GM19043 (cell line): ENCODE measurements at regions not wholly inside any gene's neighbourhood (a gene's known extent, or its start where the extent isn't known, plus 50 kb on each side); places are given as distances from the start of the nearest gene placed in this dataset.

Experiments
- ATAC-seq: cut with Tn5 transposase; IDR thresholded peaks from one replicate; pipeline ENCODE4 v1.9.1; 2021; ENCODE audit warnings: low read depth; ENCODE audit not compliant: unreplicated experiment

DNA sequence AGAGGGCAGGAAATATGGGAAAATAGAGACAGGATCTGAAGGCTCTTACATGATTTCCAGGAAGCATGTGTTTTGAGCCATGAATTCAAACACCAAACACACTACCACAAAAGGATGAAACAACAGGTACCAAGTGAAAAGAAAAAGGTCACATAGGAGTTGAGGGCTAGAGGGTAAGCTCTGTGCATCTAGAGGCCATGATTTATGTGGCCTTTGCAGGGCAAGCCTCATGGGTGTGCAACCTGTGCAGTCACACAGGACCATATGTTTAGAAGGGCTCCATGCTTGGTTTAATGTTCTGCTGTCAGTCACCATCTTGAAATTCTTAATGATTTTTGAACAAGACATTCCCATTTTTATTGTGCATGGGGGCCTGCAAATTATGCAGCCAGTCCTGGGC lies 134.5 kb upstream of the CCDC68 start:
- ATAC-seq = no peak

DNA sequence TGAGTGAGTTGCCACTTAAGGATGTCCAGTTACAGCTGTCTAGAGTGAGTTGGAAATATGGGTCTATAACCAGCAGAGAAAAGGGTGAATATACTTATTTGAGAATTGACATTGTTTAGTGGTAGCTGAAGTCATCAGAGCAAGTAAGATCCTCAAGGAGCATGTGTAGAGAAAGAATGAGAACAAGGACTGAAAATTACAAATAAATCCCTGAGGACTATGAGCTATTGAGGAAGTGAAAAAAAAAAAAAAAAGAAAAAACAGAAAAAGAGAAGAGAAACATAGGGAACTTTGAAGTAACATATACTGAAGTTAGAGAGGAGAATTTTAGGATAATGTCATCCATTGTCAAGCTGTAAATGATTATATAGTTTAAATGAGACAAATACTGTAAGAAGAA lies 134.0 kb upstream of the CCDC68 start:
- no peak for ATAC-seq

- ATAC-seq = no peak
These were observed 132.9 kb upstream of the CCDC68 start for GRCh38 chr18:55092166-55092565.

- ATAC-seq = no peak
These were observed 131.4 kb upstream of the CCDC68 start for GRCh38 chr18:55090564-55091188.

- no peak for ATAC-seq
These were observed 130.3 kb upstream of the CCDC68 start for GRCh38 chr18:55089610-55090009.

DNA sequence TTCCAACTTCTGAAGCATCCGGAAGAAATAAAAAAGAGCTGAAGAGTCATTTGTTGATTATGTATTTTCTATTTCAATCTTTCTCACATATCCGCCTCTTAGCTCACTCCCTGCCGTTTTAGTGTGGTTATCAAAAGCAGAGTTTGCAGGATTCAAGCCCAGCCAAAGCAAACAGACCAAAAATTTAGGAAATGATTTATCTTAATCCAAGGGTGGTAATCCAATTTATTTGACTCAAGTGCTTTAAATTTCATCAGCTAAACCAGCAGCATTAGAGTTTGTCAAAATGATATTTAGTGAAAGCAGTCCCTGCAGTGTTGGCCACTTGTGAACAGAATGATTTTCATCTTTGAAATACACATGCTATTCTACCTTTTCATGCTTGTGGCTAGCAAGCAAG lies 129.3 kb upstream of the CCDC68 start:
- ATAC-seq = no peak

GRCh38 chr18:55088000-55088401 lies 128.7 kb upstream of the CCDC68 start:
- no peak for ATAC-seq

DNA sequence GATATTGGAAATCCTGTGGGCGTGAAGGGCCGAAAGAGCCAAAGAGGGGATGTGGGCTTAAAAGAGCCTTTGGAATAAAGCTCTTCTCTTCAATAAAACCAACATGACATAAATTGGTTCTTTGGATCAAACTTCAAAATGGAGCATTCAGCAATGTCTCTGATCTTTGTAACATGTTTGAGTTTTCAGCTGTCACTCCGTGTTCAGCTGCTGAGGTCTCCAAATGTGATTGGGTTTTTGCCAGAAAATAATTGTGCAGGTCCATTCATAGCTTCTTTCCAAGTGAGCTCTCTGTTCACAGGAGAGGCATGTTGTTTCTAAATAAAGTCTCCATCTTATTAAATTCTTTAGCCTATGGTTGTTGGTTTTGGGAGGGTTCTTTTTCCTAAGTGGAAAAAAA lies 127.6 kb upstream of the CCDC68 start:
- ATAC-seq = no peak

GRCh38 chr18:55085557-55086285 lies 126.5 kb upstream of the CCDC68 start:
- ATAC-seq = no peak

DNA sequence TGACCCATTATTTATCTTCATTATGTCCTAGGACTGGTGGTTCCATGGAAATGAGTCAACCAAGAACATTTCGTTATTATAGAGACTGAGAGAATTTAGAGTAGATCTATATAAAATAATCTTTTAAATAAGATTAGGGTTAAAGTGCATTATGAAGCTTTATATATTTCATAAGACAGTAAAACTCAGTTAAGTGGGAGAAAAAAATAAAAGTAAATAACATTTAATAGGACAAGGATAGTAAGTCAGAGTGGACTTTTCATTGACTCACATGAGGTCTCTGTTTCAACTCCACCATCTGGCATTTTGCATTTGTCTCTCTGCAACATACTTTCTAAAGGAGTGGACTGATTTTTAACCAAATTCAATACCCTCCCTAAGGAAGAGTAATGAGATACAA lies 125.3 kb upstream of the CCDC68 start:
- ATAC-seq = no peak

DNA sequence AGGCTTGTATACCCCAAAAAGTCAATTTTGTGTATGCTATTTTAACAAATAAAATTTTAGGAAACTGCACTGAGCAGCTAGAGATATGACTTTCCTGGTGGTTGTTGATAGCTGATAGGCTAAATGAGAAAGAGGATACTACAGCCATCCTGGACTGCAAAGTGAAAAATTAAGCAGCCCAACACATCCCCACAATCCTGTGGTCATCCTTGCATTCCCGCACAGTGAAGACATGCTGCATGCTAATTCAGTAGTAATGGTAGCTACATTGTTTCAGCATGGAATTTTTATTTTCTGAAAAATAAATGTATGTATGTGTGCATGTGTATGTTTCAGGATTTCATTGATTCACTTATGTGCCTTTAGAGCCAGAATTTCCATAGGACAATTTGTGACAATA lies 124.2 kb upstream of the CCDC68 start:
- ATAC-seq = no peak

- no peak for ATAC-seq
These were observed 120.5 kb upstream of the CCDC68 start for GRCh38 chr18:55079481-55080355.

GRCh38 chr18:55079067-55079466 lies 119.8 kb upstream of the CCDC68 start:
- no peak for ATAC-seq

DNA sequence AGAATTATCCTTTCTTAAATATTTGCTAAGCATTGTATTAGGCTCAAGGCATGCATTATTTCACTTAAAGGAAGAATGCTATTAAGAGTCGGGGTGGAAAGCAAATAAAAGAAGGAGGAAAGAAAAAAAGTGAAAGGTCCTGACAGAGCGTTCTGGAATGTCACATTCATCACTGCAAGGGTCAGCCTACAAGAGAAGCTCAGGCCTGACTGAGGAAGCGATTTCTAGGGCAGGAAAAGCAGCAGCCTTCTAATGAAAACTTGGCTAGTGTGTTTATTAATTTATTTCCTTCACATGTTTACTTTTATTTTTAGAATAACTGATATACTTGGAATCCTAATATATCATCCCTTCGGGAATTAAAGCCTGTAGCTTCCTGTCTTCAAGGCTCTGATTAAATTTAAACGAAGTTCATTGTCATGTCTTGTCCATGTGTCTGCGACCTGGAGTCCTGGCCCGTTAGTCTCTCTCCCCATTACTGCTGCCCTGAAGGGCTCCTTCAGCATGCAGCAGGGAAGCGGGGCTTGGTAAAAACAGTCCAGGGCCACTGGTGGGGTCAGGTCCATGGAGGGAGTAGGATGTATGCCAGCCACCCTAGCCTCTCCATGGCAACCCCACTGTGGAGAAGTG lies 119.2 kb upstream of the CCDC68 start:
- no peak for ATAC-seq

GRCh38 chr18:55076643-55077218 lies 117.5 kb upstream of the CCDC68 start:
- no peak for ATAC-seq

DNA sequence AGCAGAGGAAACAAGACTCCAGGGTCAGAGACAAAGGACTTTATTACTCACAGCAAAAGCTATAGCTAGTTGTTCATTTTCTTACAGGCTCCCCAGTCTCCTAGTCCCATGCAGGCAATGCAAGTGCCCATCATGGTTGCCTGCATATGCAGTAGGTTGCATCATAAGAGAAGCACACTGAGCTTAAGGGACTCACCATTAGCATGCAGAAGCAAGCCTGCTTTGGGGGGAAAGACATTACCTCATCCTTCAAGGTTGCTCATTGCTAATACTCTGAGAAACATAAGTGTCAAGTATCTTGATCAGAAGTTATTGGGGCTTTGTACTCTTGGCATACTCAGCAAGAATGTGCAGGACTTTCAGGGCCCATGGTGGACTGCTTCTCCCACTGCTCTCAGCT lies 114.6 kb upstream of the CCDC68 start:
- ATAC-seq = no peak

DNA sequence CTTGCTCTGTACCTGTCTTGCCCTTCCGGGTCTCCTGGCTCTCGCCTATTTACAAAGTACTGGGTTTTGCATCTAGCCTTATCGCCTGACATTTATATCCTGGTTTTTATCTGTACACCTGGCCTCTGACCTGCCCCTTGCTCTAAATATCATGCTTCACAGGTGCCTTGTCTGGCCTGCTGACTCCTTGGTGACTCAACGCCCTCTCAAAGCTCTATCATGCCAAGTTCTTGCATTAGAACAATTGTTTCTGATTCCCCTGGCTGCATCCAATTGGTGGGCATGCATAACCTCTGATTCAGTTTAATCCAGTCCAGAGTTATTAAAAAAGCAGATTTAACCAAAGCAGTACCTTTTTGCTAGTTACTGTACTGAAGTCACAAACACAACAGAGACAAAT lies 113.9 kb upstream of the CCDC68 start:
- ATAC-seq = no peak

DNA sequence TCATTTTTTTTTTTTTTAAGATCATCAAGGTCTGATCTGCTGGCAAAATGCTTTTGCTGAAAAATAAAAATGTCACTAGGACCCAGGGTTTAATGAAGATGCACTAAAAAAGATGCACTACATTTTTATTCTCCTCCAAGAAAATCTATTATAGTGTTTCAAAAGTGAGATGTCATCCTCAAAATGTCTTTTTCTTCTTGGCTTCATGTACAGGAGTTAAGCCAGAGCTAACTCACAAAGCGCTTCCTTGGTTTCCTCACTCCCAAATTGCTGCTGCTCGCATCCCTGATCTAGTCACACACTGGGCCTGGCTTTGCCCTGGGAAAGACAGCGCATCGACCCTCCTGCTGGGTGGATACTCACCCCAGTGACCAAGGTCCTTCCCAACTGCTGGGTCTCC lies 113.4 kb upstream of the CCDC68 start:
- ATAC-seq = no peak

GRCh38 chr18:55072181-55072580 lies 112.9 kb upstream of the CCDC68 start:
- no peak for ATAC-seq

DNA sequence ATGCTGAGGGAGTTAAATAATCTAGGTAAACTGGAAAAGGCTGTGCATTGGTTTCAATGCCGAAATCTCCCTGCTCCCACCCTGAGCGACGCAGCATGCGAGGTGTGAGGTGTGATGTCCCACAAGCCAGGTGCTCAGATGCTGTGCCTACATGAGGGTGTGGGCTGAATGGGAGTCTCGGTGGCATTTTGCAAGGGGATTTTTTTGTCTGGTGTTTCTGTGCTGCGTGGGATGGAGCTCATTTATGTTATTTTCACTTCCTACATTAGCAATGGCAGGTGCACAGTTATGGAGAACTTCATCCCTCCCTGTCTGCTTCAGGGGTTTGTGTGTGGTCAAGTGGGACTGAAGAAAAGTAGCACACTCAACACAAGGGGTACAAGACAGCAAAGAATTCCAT lies 110.2 kb upstream of the CCDC68 start:
- peak; percentile 64 for ATAC-seq

DNA sequence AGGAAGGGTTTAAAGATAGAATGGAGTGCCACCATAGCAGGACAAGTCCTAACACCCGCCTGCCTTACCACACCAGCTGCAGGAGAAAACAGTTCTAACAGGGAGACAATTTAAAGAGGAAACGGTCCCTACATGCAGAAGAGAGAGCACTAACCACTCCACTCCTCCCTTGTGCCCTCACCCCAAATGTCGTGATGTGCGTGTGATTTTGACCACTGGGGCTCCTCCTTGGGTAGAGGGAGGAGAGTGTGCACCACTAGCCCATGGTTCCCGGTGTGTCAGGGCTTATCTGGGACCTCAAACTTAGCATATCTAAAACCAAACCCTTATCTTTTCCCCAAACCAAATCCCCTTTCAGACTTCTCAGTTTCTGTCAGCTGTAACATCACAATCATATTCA lies 105.5 kb upstream of the CCDC68 start:
- peak; percentile 36 for ATAC-seq
